Lung (tissue), 11 donors: ENCODE measurements at regions not wholly inside any gene's neighbourhood (a gene's known extent, or its start where the extent isn't known, plus 50 kb on each side); places are given as distances from the start of the nearest gene placed in this dataset.

ENCODE experiments used
- ATAC-seq: fragments of 200-7000 bp; cut with Tn5 transposase; one replicate; pipeline ENCODE4 v1.9.1; 2020; ENCODE audit warnings: moderate number of reproducible peaks; ENCODE audit not compliant: insufficient read depth, low FRiP score
- DNase-seq, 3 donors: peaks; one replicate each; pipeline ENCODE4 v3.0.0-alpha.2; 2013 to 2017
- H3K27ac ChIP-seq, 2 donors: one replicate each; pipeline ENCODE4 v1.5.1; 2013; ENCODE audit warnings: mild to moderate bottlenecking in 2 of 2, moderate library complexity in 2 of 2, control low read depth in 1 of 2, inconsistent platforms in 1 of 2, low read depth in 1 of 2, low read length in 1 of 2
- H3K27me3 ChIP-seq, 3 donors: one replicate each; pipeline ENCODE4 v1.5.1; 2013; ENCODE audit warnings: low read length in 2 of 3; ENCODE audit not compliant: control insufficient read depth in 3 of 3, insufficient read depth in 3 of 3
- H3K36me3 ChIP-seq, 4 donors: one replicate each; pipeline ENCODE4 v1.5.1; 2013; ENCODE audit warnings: low read length in 4 of 4, mild to moderate bottlenecking in 1 of 4, moderate library complexity in 1 of 4; ENCODE audit not compliant: control insufficient read depth in 4 of 4, insufficient read depth in 4 of 4
- H3K4me1 ChIP-seq, 5 donors: one replicate each; pipeline ENCODE4 v1.5.1; 2013; ENCODE audit warnings: low read length in 5 of 5, mild to moderate bottlenecking in 2 of 5, moderate library complexity in 1 of 5; ENCODE audit not compliant: control insufficient read depth in 5 of 5, insufficient read depth in 5 of 5
- H3K4me3 ChIP-seq: one replicate; pipeline ENCODE4 v1.5.1; 2013; ENCODE audit warnings: mild to moderate bottlenecking, control low read depth, moderate library complexity
- H3K9ac ChIP-seq, 2 donors: one replicate each; pipeline ENCODE4 v1.5.1; 2013; ENCODE audit warnings: low read length in 2 of 2, control low read depth in 1 of 2; ENCODE audit not compliant: insufficient read depth in 1 of 2
- H3K9me3 ChIP-seq, 4 donors: one replicate each; pipeline ENCODE4 v1.5.1; 2013; ENCODE audit warnings: low read length in 3 of 4, mild to moderate bottlenecking in 1 of 4, moderate library complexity in 1 of 4; ENCODE audit not compliant: control insufficient read depth in 4 of 4, insufficient read depth in 3 of 4
- CTCF ChIP-seq: IDR thresholded peaks from 2 replicates; pipeline ENCODE4 v1.5.1; 2012; ENCODE audit warnings: mild to moderate bottlenecking; ENCODE audit errors: control extremely low read depth, extremely low read depth
- WGBS, 2 donors: extraction: QIAGEN DNeasy Blood & Tissue Kit; methylation state at CpG; one replicate each; pipeline ENCODE4 v1.1.7; 2013; 5-methylcytosine and 5-hydroxymethylcytosine counted together
- donor health status: control.
- donor health status: control.
- donor health status: Bipolar disorder and iron deficiency.
- donor health status: healthy.
- donor health status: DM: yes; HTN: yes; CAD: no.

DNA sequence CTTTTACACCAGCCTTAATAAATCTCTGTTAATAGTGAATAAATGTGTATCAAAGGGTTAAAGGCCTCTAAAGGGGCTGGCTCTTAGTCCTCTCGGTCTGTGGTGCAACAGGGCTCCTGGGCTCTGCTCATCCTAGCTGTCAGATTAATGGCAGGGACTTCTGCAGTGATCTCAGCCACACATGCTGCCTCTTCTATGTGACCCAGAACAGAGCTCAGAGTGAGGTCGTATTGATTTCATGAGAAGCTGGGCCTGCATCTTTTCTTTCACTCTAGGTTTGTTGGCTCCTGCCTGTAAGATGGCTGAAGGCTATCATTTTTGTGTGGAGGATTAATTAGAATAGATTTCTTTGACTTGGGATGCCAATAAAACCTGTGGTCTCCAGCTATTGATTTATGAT lies 165.0 kb upstream of the GLRA1 start:
- H3K27me3 ChIP-seq, result no peaks in the 10 kb centered on the region
- DNase-seq (no peak), ATAC-seq (no peak)
- WGBS, 2 donors, result 54 to 79% methylated on average over 2 of the region's 2 CpGs
- peaks cover 0 to 2% (median 0%) of the 10 kb centered on the region in 4 donors for H3K9me3 ChIP-seq
- H3K4me1 ChIP-seq, result peaks cover 0 to 14% (median 0%) of the 10 kb centered on the region in 5 donors
- H3K4me3 ChIP-seq, result no peak overlapping the region
- no peaks in the 10 kb centered on the region for H3K36me3 ChIP-seq
- no peak for TF ChIP-seq CTCF
- no peak overlapping the region for H3K27ac ChIP-seq
- no peak overlapping the region for H3K9ac ChIP-seq

DNA sequence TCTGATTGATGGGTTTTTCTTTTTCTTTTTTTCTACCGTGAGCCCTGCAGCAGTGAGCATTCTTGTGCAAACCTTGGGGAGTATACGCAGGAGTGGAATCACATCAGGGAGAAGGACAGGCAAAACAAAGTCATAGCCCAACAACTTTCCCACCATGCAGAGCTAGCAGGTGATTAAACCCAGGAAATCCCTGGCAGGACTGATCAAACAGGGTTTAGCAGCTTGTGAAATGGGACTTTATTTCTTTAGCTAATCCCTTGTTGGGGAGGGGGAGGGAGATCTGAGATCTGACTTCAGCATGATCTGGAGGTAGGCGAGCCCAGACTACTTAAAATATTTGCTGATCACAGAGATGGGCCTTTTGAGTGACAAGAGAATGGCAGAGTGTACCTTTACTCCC lies 162.0 kb upstream of the GLRA1 start:
- Histone ChIP-seq H3K9ac (no peak overlapping the region), H3K4me3 (no peak overlapping the region), H3K27ac (no peak overlapping the region), H3K36me3 (no peaks in the 10 kb centered on the region), H3K27me3 (no peaks in the 10 kb centered on the region), H3K4me1 (no peaks in the 10 kb centered on the region), H3K9me3 (peaks cover 0 to 2% (median 0%) of the 10 kb centered on the region in 4 donors)
- 59 to 62% methylated on average over 3 of the region's 3 CpGs for WGBS, 2 donors
- ATAC-seq (no peak), DNase-seq (no peak)
- TF ChIP-seq CTCF, result no peak

- TF ChIP-seq CTCF, result no peak
- H3K36me3 ChIP-seq, result no peaks in the 10 kb centered on the region
- H3K4me3 ChIP-seq, result no peak overlapping the region
- no peak overlapping the region for H3K27ac ChIP-seq
- H3K4me1 ChIP-seq, result no peaks in the 10 kb centered on the region
- WGBS, 2 donors, result 79 to 90% methylated on average over 4 of the region's 4 CpGs
- no peak overlapping the region for H3K9ac ChIP-seq
- no peaks in the 10 kb centered on the region for H3K27me3 ChIP-seq
- DNase-seq (peak; percentile 67 to 81 (median 78)), ATAC-seq (no peak)
- peaks cover 0 to 2% (median 0%) of the 10 kb centered on the region in 4 donors for H3K9me3 ChIP-seq
These were observed 159.8 kb upstream of the GLRA1 start for GRCh38 chr5:152084476-152084875.

- H3K4me3 ChIP-seq, result no peak overlapping the region
- H3K4me1 ChIP-seq, result no peaks in the 10 kb centered on the region
- no peak for TF ChIP-seq CTCF
- ATAC-seq (no peak), DNase-seq (no peak)
- 67 to 70% methylated on average over 4 of the region's 4 CpGs for WGBS, 2 donors
- H3K36me3 ChIP-seq, result no peaks in the 10 kb centered on the region
- H3K9me3 ChIP-seq, result no peaks in the 10 kb centered on the region
- no peak overlapping the region for H3K27ac ChIP-seq
- no peak overlapping the region for H3K9ac ChIP-seq
- H3K27me3 ChIP-seq, result no peaks in the 10 kb centered on the region
These were observed 158.6 kb upstream of the GLRA1 start for GRCh38 chr5:152083231-152083630.
